Right lung (tissue), 2 donors: ENCODE measurements at regions not wholly inside any gene's neighbourhood (a gene's known extent, or its start where the extent isn't known, plus 50 kb on each side); places are given as distances from the start of the nearest gene placed in this dataset.

Experiments used
- DNase-seq, 2 donors: peaks; one replicate each; pipeline ENCODE4 v3.0.0-alpha.2; 2013

DNA sequence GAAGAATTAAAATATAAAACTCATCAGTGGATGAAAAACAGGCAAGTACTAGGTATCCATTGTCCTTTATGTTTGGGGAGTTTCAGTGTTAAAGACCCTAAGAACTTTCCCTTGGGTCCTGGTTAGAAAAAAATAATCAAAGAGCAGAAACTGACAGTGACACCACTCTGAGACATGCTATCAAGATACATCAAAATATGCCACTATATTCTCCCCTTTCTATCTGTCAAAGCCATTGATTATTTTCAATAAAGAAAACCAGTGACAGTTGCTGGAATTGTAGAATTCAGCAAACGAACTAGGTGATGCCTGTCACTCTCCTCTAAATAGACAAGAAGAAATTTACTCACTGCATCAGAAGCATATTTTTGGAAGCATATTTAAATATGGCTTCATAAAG, 496.7 kb upstream of the CFAP20DC start:
- no peak for DNase-seq

DNA sequence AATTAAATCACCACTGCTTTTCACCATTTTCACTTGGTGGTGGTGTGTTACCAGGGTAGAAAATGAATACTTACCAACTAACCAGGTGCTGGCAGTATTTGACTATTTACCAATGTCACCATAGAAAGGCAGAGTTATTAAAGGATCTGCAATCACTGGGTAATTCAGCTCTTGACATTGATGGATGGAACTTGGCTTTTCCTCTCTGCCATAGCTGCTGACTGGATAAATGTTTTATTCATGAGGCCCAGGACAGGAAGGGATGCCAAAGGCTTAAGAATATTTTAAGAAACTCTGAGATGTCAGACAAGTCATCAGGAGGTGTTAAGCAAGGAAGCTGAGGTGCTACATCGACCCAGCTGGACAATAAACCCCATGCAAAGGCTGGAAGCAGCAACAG, 495.5 kb upstream of the CFAP20DC start:
- no peak for DNase-seq

DNA sequence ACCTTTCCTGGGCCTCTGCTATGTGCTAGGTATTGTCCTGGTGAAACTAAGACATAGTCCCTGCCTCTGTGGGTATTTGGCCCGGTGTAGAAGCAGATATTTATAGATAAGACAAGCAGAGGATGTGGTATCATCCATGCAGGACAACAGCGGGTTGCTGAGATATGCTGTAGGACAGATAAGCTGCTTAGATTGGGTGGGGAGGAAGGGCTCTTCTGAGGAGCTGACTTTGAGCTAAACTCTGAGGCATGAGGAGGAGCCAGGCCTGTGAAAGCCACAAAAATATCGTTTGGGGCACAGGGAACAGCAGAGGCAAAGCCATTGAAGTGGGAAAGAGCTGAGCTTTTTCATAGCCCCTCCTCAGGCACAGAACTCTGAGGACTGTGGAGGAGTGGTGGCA, 492.5 kb upstream of the CFAP20DC start:
- no peak for DNase-seq

DNA sequence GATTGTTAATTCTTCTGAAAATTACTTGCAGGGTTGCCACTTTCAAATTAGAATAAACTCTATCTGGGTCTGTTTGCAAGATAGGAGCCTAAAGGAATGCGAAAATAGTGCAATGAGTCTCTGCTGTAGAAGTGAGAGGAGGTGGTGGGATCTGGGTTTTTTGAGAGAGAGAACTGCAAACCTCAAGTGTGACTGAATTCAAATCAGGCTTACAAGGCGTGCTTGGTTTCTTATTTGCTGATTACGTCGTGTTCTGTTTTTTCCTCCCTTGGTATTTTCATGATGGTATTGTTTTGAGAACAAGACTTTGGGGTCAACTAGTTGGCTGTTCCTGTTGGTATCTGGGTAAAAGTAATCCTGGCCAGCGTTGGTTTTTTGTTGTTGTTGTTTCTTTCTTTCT, 490.9 kb upstream of the CFAP20DC start:
- DNase-seq, result no peak

DNA sequence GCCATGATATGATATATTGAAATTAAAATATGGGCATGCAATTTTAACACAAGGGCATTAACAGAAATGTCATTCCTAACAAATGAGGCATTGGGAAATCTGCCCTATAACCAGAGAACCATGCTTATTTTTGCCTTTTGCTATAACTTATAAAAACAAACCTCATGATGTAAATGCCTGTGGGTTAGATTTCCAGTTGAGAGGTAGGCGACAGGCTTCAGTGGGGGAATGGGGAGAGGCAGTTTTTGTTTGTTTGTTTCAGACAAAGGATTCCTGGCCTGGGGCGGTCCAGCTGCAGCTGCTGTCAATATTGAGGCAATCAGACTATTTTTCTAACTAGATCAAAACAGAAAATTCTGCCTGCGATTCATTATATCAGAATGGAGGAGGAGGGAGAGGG, 490.4 kb upstream of the CFAP20DC start:
- no peak for DNase-seq

DNA sequence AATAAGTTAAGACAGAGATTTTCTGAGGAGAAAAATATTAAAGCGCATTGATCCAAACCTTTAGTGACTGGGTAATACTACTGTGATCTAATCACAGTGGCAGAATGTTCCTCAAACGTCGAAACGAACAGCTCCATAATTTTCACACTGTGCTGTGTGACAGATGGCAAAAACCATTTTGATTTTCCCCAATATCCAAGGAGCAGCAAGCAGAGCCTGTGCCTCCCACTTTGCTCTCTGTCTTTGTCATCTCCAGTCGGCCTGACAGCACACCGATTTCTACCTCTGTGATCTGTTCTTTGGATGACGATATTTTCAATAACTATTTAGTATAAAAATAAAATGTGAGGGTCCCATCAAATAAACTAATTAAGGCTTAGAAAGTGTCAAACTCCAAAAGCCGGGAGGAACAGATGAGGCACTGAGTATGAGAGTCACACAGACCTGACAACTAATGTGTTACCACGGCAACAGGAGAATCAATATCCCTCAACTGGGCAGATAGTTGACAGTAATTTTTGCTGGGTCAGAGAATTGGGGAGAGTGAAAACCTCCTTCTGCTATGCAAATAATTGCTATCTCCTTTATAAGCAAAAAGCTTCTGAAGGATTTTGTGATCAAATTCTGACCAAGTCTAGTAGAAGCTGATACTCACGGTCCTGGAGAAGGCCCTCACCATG, 489.1 kb upstream of the CFAP20DC start:
- DNase-seq, result no peak

DNA sequence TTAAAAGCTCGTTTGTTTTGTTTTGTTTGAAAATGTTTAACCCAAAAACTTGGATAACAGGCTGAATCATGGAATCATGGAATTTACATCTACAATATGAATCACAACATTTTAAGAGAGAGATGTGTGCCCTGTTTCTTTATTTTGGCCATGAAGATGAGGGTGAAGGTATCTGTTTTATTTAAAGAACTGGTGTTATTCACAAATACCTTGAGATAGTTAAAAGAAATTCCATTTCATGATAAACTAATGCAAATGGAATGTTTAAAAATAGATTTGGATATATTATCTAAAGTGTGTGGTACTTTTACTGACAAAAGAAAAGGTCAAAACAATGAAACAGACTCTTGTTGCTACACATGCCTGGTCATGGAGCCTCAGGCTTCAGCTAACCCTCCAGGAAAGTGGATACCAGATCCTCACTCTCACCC, 486.0 kb upstream of the CFAP20DC start:
- DNase-seq, result no peak

DNA sequence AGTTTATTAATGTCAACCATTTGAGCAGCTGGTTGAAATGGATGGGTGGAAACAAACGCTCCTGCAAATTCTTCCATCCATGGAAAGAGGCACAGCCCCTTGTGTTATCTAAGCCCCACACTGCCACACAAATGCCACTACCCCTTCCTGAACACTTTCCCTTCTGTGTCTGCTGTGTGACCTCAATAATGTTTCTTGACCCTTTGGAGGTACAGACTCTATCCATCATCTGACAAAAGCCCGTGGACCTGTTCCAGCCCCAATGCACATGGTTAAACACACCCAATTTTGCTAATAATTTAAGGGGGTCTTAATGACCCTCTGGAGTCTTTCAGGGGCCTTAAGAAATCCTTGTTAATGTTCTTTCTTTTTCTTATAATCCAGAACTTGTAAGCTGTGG, 482.2 kb upstream of the CFAP20DC start:
- no peak for DNase-seq

DNA sequence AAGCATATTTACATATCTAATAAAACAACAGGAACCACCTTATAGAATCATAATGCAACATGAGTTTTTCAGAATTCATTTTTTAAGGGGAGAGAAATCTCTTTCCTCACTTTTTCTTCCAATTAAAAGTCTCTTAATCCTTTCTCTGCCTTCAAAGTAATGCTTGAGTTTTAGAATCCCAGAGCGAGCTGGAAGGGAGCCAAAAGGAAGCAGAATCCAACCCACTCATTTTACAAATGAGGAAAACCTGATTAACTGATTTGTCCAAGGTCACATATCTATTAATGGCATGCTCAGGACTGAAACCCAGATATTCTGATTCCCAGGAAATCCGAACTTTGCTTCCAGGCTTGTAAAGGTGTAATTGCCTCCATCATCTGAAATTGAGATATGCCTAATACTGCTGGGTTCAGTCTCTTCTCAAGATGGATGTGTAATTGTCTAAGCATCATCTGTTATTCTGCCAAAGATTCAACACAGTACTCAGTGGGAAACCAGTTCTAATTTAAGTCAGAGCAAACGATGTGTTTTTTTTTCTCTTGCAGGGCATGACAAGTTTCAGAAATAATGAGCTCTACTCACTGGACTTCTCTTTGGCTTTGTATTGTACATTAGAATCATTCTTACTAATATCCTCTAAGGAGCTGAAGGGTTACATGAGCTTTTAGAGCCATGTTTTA, 481.4 kb upstream of the CFAP20DC start:
- DNase-seq, result no peak

DNA sequence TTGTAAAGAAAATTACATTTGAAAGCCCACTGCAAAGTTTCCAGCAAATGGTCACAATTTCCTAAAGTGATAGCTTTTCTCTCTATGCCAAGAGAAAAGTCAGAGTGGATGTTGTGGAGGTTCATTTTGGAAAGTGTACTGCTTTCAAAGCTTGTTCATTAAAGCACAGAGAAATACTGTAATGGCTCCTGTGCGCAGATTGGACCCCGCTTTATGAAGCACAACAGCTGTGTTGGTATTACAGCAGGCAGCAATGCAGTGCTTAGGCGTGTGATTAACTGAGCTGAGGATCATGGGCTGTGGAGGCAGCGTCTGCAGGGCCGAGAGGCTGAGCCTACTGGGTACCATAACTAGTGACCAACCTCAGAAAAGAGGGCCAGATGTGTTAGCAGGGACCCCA, 478.4 kb upstream of the CFAP20DC start:
- DNase-seq, result no peak

DNA sequence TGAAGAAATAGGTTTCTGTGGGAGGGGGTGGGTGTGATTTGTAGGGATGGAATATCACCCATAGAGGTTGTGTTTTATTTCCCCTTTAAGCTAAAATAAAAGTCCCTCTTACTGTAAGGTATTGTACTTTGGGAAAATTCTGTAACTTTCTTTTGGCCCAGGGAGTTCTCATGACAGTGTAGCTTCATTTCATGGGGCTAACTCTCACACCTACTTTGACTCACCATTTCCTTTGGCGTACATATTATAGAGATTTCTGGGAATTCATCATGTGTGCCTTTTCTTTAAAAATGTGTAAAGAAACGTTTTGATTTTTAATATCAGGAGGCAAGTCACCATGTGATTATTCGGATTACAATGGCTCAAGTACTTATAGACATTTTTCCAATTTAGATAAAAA, 477.7 kb upstream of the CFAP20DC start:
- DNase-seq, result no peak

DNA sequence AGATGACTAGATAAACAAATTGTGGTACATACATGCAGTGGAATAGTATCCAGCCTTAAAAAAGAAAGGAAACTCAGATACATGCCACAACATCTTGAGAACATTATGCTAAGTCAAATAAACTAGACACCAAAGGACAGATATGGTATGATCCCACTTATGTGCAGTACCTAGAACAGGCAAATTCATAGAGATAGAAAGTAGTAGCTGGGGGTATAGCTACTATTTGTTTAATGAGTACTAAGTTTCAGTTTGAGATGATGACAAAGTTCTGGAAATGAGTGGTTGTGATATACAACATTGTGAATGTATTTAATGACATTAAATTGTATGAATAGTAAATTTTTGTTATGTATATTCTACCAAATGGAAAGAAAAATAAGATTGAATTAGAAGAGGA, 477.2 kb upstream of the CFAP20DC start:
- DNase-seq, result no peak

DNA sequence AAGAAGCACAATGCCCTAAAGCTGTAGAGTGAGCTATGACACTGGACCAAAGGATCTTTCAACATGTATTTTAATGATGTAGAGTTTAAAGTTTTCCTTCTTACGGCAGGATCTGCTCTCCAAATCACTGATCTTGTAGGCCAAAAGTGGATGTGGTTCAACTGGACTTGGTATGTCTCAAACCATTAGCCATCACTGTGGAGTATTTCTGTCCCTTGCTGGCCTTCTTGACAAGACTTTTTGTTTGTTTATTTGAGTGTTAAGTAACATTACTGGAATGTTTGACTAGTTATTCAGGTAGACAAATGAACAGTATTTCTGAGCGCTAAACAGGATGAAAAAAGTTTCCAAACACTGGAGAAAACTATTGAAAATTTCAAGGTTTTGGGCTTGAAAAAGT, 472.7 kb upstream of the CFAP20DC start:
- no peak for DNase-seq

DNA sequence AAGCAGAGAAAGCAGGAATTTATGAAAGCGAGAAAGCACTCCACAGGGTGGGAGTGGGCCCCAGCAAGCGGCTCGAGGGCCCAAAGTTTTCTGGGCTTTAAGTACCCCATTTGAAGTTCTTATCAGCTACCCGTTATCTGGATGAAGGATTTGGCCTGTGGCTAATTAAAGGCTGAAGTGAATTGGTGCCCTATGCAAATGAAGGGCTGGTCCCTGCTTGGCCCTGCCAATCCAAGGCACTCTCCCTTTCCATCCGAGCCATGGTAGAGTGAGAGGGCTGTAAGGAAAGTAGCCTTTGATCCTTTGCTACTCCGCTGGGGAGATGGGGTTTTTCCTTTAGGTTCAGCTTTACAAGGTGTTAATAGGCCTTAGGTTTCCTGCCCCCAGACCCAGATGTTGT, 469.3 kb upstream of the CFAP20DC start:
- DNase-seq, result no peak

DNA sequence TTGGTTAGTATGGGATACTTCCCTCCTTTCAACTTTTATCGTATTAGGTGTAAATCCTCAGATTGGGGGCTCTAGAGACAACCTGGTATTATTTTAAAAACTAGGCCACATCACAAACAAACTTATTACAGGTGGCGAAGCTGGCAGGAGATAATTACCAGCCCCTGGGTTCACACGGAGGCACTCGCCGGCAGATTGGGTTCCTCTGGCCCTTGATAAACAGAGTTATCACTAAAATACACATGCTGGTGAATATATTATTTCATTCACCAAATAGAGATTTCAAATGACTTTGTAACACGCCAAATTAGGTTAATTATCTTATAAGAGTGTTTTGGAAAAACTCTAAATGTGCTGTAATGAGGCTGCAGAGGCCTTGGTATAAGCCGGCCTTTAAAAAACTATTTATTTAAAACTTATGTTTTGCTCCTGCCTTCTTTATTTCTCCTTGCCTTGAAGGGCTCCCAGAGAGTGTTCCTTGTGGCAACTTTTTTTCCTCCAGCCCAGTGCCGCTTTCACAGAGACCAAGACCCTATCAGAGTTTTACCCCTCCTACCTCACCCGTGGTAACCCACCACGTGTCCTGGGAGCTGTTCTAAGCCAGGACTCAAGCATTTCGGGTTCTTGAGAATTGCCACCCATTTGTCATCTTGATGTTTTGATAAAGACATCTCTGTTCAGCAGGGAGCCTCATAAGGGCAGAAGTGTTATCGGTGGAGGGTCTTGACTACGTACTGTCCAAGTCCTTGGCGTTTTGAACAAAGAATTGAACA, 468.6 kb upstream of the CFAP20DC start:
- DNase-seq, result no peak

DNA sequence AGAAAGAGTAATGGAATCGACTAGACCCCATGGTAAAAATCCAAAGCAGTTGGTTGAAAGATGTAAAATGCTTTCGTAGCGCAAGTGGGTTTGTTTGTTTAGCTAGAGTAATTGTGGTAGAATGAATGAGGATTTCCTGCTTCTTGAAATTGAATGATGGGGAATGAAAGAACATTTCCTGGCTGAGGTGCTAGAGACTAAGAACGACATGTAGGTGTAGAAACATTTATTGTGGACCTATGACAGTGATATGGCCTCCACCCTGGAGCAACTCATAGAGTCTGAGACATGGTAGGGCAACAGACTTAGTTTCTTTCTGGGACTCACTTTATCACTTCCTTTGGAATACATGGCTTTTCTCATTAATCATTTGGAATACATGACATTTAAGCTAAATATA, 467.6 kb upstream of the CFAP20DC start:
- no peak for DNase-seq

DNA sequence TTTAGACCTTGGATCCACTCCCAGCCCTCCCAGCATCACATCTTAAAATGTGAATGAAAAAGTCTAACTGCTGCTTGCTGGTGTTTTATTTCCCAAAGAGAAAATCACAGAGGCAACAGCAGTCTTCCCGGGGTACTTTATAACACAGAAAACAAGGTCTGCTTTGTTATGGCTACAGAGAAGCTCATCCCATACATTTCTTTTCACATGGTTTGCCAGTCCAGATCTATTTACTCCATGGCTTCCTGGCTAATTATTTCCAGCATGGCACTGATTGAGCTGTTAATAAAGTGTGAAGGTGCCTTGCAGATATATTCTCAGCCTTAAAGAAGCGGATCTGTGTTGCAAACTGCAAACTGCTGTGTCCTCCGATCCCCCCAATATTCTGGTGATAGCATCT, 466.1 kb upstream of the CFAP20DC start:
- no peak for DNase-seq

DNA sequence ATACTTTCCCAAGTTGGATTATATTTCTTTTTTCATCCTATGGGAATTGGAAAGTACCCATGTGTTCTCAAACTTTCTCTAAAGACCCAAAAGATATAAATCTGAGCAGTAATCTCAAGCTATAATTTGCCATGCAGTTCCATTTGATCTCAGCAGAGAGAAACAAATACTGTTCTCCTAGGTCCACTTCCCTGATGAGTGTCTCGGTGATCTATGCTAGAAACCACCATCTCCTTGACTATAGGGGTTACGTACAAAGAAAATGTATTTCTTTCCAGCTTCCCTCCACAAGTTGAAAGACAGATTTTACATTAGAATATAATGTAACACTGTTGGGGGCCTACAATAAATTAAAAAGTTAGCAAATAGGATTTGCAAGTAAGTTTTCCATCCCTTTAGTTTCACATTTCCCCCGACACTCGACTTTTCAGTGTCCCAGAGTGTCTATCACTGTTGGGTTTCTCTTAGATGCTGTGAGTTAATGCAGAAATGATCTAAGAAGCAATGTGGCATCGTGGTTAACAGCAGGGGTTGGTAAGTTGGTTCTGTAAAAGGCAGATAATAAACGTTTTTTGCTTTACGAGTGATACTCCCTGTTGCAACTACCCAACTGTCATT, 465.1 kb upstream of the CFAP20DC start:
- DNase-seq, result no peak

DNA sequence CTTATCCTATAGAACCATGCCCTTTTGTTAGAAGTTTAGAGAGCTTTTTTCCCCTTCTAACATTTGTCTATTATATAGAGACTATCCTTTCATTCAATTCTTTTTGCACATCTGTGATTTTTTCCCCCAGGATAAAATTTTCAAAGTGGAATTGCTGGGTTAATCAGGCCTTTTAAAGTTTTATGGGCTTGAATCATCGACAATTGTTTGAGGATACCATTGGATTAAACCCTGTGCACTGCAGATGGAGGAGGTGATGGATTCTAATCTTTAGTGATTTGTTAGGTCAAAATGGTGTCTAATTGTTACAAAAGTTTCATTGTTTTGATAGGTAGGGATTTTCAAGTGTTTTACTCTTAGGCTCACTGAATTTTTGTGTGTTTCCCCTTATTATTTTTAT, 463.7 kb upstream of the CFAP20DC start:
- no peak for DNase-seq

DNA sequence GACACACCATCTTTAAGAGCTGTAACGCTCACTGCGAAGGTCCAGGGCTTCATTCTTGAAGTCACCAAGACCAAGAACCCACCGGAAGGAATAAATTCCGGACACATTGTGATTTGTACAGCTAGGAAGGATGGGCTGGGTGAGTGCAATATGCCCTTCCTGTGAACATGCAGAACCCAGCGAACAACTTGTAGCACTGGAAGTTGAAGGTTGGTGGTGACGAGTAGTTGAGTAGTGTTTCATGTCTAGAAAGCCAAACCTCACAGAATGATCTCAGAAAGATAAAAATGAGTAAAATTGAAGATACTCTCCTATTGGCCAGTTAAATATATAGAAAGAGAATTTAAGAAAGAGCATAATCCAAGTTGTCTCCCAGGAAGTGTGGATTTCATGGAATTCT, 462.2 kb upstream of the CFAP20DC start:
- DNase-seq, result no peak

DNA sequence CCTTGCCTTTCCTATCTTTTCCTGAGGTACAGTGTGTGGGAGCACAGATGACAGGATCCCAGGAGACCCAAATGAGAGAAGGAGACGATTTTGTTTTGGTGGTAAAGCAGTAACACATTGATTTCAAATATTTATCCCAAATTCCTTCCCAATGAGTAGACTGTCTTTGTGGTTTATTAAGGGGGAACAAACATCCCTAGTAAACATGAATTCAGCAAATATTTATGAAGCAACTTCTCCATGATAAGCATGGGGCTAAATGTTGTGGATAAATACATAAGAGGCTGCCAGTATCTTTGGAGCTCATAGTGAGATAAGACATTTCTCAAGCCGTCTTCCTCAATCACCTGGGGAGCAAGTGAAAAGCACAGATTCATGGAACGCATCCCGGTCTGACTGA, 460.8 kb upstream of the CFAP20DC start:
- DNase-seq, result no peak

DNA sequence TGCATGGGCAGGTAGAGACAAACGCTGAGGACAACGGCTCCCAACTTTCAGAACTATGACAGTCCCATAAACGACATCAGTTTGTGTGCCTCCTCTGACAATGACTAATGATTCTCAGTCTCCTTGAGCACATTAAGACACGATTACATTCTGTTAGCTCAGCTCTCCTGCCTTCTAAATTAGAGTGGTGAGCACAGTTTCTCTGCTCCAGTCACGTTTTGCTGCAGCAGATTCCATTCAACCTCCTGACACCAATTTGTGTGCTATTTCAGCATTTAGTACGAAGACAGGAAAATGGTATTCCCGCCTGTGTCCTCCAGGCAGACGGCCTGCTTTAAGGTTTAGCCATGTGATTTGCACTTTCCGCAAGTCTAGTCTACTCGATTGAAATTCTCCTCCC, 458.4 kb upstream of the CFAP20DC start:
- DNase-seq, result no peak

DNA sequence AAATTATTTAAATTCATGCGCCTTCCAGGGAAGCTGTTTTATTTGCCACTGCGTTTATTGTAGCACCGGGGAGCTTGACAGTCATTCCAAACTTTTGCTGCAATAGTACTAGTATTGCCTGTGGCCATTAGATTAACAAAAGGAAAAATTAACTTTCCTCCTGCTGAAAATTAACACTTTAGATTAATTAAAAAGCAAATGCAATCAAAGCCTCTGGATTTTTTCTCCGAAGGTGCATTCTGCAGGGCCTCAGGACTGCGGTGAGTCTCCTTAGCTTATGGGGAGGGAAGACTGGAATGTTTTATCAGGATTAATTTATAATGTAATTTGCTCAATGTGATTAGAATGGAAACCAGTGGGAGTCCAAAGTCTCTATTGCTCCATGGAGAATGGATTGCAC, 456.4 kb upstream of the CFAP20DC start:
- DNase-seq, result no peak
